Peyer's patch (tissue), 4 donors: ENCODE measurements at regions not wholly inside any gene's neighbourhood (a gene's known extent, or its start where the extent isn't known, plus 50 kb on each side); places are given as distances from the start of the nearest gene placed in this dataset.

Experiments
- POLR2A ChIP-seq, 2 donors: fragments of 450-650 bp; IDR thresholded peaks; one replicate each; pipeline ENCODE4 v1.5.1; 2017; ENCODE audit warnings: antibody characterized with exemption in 2 of 2, mild to moderate bottlenecking in 2 of 2, moderate library complexity in 2 of 2
- TF ChIP-seq, protein P1 (sequence below), 6 experiments: fragments of 450-650 bp in 4 of 6; fragments of 200-600 bp in 2 of 6; sonication (generic) in 1 of 6; IDR thresholded peaks; one replicate each; pipeline ENCODE4 v1.5.1; 2017 to 2019; ENCODE audit warnings: antibody characterized with exemption in 6 of 6, mild to moderate bottlenecking in 3 of 6, moderate library complexity in 1 of 6

DNA sequence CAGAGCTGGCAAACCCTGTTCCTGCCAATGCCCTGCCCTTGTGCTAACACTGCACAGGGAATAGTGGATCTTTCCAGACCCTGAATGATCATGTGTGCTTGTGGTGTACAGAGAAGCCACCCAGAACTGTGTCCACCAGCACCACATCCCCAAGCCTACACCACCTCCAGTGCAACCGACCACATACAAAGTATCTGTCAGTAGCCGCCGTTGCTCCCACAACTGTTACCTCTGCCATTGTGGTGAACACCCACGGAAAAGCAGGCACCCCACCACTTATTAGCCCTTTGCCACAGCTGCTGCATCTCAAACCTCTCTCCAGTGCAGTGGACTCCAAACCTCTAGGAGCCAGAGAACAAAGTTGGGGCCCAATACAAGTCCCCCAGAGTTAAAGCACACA lies 1049.6 kb downstream of the TRHDE start:
- TF ChIP-seq, protein P1, sequence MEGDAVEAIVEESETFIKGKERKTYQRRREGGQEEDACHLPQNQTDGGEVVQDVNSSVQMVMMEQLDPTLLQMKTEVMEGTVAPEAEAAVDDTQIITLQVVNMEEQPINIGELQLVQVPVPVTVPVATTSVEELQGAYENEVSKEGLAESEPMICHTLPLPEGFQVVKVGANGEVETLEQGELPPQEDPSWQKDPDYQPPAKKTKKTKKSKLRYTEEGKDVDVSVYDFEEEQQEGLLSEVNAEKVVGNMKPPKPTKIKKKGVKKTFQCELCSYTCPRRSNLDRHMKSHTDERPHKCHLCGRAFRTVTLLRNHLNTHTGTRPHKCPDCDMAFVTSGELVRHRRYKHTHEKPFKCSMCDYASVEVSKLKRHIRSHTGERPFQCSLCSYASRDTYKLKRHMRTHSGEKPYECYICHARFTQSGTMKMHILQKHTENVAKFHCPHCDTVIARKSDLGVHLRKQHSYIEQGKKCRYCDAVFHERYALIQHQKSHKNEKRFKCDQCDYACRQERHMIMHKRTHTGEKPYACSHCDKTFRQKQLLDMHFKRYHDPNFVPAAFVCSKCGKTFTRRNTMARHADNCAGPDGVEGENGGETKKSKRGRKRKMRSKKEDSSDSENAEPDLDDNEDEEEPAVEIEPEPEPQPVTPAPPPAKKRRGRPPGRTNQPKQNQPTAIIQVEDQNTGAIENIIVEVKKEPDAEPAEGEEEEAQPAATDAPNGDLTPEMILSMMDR (IDR thresholded peaks at IDR 0.05) = no peak
- TF ChIP-seq POLR2A (IDR thresholded peaks at IDR 0.05) = no peak
